SH-SY5Y (cell line): ENCODE measurements at regions not wholly inside any gene's neighbourhood (a gene's known extent, or its start where the extent isn't known, plus 50 kb on each side); places are given as distances from the start of the nearest gene placed in this dataset.

Source experiments
- GATA2 ChIP-seq: IDR thresholded peaks from 2 replicates; pipeline ENCODE4 v1.6.1; 2011; ENCODE audit warnings: mild to moderate bottlenecking, low read depth, low read length
- GATA3 ChIP-seq: IDR thresholded peaks from 2 replicates; pipeline ENCODE4 v1.6.1; 2011; ENCODE audit warnings: low read depth, mild to moderate bottlenecking, low read length, moderate library complexity

GRCh38 chr13:21998279-21998990 is 327.6 kb downstream of the FGF9 start:
- no peak for TF ChIP-seq GATA3
- TF ChIP-seq GATA2, result no peak

- no peak for TF ChIP-seq GATA2
- no peak for TF ChIP-seq GATA3
Observed at GRCh38 chr13:21999666-22000065, 328.8 kb downstream of the FGF9 start.

- TF ChIP-seq GATA2 (no peak), GATA3 (no peak)
Observed at GRCh38 chr13:22000191-22000590, 329.3 kb downstream of the FGF9 start.

- TF ChIP-seq GATA3 (no peak), GATA2 (no peak)
Observed at GRCh38 chr13:22001336-22001735, 330.5 kb downstream of the FGF9 start.

GRCh38 chr13:22002893-22003292 is 332.0 kb downstream of the FGF9 start:
- TF ChIP-seq GATA2, result no peak
- no peak for TF ChIP-seq GATA3

GRCh38 chr13:22009500-22009899 is 338.6 kb downstream of the FGF9 start:
- no peak for TF ChIP-seq GATA2
- no peak for TF ChIP-seq GATA3

- TF ChIP-seq GATA3 (no peak), GATA2 (no peak)
Observed at GRCh38 chr13:22009937-22010336, 339.1 kb downstream of the FGF9 start.

GRCh38 chr13:22012686-22013085 is 341.8 kb downstream of the FGF9 start:
- TF ChIP-seq GATA2 (no peak), GATA3 (no peak)

- no peak for TF ChIP-seq GATA2
- no peak for TF ChIP-seq GATA3
Observed at GRCh38 chr13:22014469-22014868, 343.6 kb downstream of the FGF9 start.

GRCh38 chr13:22017226-22017625 is 346.4 kb downstream of the FGF9 start:
- TF ChIP-seq GATA3 (no peak), GATA2 (no peak)

- TF ChIP-seq GATA3, result no peak
- no peak for TF ChIP-seq GATA2
Observed at GRCh38 chr13:22018076-22018835, 347.4 kb downstream of the FGF9 start.

GRCh38 chr13:22018836-22019210 is 347.9 kb downstream of the FGF9 start:
- TF ChIP-seq GATA2 (no peak), GATA3 (no peak)

- TF ChIP-seq GATA3, result no peak
- no peak for TF ChIP-seq GATA2
Observed at GRCh38 chr13:22024381-22024994, 353.6 kb downstream of the FGF9 start.

GRCh38 chr13:22027566-22027965 is 356.7 kb downstream of the FGF9 start:
- TF ChIP-seq GATA2 (no peak), GATA3 (no peak)

GRCh38 chr13:22028831-22029230 is 358.0 kb downstream of the FGF9 start:
- no peak for TF ChIP-seq GATA2
- TF ChIP-seq GATA3, result no peak

GRCh38 chr13:22030321-22030720 is 359.4 kb downstream of the FGF9 start:
- TF ChIP-seq GATA3 (no peak), GATA2 (no peak)
